Femur (tissue), 1 donor: ENCODE measurements at regions not wholly inside any gene's neighbourhood (a gene's known extent, or its start where the extent isn't known, plus 50 kb on each side); places are given as distances from the start of the nearest gene placed in this dataset.

Experiments used
- DNase-seq: peaks from one replicate; pipeline ENCODE4 v3.0.0-alpha.2; 2017

DNA sequence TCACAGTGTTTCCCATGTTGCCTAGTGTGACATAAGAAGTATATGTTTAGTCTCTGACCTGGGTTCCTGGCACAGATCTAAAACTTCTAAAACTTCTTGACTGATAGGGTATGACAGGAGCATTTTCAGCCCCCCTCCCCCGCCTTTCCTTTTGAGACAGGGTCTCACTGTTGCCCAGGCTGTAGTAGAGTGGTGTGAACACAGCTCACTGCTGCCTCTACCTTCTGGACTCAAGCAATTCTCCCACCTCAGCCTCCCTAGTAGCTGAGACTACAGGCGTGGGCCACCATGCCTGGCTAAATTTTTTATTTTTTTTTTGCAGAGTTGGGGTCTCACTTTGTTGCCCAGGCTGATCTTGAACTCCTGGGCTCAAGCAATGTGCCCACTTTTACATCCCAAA, 421.1 kb upstream of the RGS6 start:
- no peak for DNase-seq

DNA sequence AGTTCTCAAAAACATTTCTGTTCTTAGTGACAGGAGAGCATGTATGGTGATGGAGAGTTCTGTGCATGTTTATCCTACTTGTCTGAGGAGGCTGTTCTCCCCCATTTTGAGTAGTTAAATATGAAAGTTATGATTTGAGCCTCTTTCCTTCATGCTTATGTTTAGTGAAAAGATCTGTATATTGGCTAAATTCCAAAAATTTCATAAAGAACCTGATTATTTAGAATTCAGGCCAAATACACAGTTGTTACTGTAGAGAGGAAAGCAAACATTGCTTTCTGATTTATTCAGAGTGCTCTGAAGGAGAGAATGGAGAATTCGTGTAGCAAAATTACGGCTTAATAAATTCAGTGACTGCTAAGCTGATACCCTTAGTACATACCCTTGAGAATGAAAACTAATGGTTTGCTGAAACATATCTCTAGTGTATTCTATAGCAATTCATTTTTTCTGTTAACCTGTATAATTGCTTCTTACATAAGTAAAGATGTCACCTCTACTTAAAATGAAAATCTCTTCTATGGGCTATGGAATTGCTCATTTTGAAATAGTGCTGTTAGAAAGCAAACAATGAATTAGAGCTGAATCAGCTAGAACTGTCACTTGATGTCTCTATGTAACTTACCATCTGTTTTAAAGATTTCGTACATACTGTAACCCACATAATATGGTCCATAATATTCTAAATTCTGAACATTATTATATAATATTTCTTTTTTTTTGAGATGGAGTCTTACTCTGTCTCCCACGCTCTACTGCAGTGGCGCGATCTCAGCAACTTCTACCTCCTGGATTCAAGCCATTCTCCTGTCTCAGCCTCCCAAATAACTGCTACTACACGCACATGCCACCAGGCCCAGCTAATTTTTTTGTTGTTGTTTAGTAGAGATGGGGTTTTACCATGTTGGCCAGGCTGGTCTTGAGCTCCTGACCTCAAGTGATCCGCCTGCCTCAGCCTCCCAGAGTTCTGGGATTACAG, 417.0 kb upstream of the RGS6 start:
- DNase-seq = no peak

DNA sequence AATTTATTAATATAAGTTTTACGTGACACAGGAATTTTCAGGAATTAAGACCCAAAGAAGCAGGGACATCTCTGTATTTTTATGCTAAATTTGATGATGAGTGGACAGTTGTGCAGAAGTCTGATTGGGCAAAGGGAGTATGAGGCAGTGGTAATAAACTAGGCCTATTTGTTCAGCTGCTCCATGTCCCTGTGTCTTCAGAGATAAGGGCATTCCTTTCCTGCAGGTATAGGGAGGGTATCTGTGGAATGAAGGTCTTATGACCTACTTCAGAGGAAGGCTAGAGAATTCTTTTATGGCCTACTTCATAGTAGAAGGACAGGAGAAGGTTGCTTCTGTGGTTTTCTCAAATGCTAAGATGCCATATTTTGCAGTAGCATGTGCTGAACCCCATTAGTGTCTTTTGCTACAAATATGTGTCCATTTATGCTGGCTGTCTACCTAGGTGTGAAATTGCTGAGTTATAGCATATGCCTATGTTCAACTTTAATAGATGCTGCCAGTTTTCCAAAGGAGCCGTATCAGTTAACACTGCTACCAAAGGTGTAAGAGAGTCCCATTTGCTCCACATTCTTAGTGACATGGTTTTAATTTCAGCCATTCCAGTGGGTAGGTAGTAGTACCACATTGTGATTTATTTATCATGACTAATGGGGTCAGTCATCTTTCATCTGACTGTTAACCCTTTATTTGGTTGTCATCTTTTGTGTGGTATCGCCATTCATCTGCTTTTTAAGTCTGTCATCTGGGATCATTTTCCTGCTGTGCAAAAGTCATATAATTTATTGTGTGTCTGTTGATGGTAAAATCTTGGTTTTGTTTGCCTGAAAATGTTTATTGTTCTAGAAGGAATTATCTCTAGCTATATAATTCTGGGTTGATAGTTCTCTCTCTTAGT, 410.7 kb upstream of the RGS6 start:
- no peak for DNase-seq

DNA sequence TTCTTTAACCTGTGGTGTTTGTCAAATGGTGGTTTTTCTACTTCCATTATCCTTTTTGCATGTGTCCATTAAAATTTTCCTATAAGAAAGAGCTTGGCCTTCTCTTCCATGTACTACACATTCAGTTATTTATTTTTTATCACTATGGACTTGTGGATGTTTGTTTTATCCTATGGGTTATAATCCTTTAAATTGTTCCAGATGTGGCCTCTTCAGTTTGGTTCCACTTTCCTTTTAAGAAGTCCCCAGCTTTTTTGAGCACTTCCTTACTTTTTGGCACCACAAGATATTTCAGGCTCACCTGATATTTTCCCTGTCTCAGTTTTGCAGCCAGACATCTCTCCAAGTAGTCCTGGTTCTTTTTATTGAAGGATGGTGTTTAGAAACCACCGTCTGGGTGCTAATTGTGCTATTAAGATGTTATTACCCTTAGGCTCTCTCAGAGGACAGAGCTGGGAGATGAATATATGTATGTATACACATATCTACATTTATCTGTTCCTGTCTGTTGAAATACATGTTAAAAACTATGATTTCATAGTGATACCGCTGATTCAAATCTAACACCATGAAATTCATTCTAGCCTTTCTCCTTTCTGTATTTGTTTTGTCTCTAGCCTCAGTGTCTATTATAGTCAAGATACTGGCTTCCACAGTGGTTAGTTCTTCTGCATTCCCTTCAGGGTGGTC, 408.5 kb upstream of the RGS6 start:
- no peak for DNase-seq

DNA sequence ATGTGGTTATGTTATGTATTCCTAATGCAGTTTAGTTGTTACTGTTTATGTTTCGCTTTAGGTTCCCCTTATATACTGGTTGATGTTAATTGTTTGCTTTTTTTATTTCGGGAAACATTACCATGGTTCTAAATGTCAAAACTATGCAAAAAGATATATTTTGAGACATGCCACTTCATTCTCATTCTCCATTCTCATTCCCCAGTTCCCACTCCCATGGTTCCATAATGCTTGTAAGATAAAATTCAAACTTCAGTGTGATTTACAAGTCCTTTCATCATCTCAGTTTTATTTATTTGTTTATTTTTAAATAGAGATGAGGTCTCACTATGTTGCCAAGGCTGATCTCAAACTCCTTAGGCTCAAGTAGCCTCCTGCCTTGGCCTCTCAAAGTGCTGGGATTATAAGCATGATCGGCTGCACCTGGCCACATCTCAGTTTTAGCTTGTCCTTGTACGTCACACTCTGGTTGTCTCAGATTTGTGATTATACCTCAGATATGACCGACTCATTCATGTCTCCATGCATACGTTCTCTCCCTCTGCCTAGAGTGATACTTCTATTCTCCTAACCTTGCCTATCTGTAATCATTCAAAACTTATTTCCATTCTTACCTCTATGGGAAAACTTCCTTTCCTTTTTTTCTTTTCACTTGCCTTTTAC, 407.8 kb upstream of the RGS6 start:
- DNase-seq = no peak

DNA sequence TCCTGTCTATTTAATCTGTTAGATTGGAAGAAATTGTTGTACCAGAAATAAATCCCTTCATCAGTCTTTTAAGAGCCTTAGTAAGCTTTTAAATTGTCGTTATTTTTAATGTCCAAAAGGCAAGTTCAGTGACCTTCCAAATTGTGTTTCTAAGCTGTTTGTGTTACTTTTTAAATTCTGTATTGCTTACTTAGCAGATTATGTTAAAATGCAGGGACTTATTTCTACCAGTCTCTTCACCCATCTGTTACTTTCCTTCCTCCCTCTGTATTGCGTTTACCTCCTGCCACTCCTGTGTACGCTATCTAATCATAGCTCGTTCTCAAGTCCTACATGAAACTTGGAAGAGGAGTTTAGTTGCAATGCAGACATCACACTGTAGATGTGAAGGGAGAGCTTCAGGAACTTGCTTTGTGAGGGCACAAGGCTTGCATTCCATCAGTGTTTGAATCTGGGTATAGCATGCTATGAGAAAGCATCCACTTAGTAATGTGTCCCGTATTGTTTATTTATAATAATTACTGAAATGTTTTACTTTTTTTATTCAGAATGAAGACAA, 406.5 kb upstream of the RGS6 start:
- DNase-seq = no peak

DNA sequence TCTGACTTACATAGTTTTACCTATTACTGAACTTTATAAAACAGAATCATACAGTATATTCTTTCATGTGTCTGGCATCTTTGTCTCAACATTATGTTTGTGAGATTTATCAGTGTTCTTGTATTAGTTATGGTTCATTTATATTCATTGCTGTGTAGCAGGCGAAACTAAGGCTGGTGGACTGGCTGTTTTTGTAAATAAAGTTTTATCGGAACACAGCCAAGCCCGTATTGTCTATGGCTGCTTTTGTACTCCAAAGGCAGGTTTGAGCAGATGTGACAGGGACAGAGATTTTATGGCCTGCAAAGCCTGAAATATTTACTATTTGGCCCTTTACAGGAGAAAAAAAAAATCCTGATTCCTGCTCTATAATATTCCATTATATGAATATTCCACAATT, 405.8 kb upstream of the RGS6 start:
- no peak for DNase-seq

DNA sequence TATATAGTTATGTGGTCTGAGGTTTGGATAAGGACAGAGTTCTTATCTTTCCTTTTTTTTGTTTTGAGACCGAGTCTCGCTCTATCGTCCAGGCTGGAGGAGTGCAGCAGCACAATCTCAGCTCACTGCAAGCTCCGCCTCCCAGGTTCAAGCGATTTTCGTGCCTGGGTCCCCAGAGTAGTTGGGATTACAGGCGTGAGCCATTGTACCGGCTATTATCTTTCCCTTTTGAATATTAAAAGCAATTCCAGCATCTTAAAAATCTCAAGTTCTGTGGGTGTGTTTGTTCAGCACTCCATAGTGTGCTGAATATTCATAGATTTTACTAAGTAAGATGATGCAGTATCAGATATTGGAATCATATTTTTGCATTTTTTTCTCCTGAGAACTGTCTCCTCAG, 404.4 kb upstream of the RGS6 start:
- DNase-seq = no peak

DNA sequence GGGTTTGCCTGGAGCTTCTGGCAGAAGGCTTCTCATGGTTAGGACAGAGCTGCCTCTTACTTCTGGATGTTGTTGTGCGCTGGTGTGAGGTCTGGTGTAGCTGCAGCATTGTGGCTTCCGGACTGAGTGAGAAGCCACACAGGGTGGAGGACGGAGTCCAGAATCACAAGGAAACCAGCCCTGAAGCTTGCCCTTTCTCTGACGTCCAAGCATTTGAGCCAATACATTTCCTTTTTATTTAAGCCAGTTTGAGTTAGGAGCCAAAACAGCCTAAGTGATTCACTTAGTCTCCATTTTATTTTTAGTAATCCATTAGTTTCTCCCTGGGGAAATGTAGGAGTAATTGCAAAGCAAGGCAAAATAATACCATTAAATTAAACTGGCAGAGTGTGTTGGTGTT, 402.4 kb upstream of the RGS6 start:
- peak; percentile 84 for DNase-seq

DNA sequence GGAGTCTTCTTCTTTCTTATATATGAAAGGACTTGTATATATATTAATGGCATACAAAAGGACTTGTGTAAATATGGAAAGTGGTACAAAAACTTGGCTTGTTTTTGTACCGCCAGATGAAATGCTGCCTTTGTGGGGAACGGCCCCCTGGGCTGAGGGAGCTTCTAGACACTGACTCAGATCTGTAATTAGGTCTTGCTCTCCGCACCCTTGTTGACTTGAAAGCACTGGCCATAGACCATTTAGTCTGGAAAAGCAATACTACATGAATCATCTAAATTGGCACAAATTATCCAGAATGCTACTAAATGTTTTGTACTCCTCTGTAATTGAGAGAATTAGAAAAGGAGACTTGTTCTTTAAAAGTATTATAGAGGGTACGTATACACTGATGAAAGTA, 399.9 kb upstream of the RGS6 start:
- DNase-seq = peak; percentile 40

DNA sequence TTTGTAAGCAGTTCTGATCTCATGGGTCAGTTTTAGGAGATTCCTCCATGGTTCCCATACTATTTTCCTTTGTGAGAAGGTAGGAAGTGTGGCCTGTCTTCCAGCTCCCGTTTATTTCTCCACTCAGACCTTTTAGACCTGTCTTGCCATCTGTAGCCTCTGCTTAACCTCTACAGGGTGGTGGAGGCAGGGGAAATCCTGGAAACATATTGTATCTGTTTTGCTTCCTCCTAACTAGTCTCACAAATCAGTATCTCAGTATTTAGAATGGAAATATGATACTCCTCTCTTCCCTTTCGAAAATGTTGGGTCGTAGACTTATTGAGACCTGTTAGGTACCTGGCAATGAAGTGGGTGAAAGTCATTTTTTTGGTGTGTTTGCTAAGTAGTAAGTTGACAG, 399.4 kb upstream of the RGS6 start:
- DNase-seq = no peak

DNA sequence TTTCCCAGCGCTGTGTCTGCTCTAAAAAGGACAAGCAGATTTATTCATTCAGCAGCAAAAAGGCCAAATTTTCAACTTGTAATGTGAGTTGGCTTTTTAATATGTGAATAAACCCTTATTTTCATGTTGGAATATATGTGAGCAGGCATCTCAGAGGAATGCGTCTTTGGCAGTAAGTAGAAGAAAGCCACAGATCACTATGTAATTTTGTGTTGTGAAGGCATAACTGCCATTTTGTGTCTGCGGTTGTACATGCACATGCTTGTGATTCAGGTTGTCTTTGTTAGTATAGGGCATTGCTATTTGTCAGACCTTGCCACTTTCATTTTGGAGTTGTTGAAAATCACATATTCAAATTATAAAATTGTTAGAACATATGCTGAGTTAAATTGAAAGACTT, 398.8 kb upstream of the RGS6 start:
- DNase-seq = peak; percentile 34

DNA sequence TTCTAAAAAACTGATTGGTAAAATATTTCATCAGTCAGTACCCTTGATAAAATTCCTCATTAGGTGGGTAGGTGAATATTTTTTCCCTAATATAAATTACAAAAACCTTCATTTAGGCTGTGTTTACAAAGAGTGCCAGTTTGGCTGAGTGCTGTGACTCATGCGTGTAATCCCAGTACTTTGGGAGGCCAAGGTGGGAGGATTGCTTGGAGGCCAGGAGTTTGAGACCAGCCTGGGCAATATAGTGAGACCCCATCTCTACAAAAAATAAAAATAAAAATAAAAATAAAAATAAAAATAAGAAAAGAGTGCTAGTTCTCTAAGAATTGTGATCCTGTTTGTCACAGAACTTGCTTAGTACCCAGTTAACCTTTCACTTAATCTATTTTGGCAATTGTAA, 398.4 kb upstream of the RGS6 start:
- DNase-seq = no peak

DNA sequence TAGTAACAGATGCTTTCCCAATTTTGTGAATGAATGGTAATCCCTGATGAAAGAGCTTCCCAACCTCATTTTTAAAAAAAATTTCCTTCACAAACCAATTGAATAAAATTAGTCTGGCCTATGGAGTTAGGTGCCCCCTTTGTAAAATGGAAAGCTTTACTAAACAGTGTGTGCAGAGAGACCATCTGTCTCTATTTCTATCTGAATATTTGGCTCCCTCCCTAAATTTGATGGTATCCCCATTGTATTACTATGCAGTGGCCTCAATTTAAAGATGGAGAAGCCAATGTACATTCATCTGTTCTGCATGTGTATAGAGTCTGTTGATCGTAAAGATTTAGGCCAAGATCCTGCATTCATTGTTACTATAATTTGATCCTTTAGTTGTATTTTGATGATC, 397.7 kb upstream of the RGS6 start:
- no peak for DNase-seq

DNA sequence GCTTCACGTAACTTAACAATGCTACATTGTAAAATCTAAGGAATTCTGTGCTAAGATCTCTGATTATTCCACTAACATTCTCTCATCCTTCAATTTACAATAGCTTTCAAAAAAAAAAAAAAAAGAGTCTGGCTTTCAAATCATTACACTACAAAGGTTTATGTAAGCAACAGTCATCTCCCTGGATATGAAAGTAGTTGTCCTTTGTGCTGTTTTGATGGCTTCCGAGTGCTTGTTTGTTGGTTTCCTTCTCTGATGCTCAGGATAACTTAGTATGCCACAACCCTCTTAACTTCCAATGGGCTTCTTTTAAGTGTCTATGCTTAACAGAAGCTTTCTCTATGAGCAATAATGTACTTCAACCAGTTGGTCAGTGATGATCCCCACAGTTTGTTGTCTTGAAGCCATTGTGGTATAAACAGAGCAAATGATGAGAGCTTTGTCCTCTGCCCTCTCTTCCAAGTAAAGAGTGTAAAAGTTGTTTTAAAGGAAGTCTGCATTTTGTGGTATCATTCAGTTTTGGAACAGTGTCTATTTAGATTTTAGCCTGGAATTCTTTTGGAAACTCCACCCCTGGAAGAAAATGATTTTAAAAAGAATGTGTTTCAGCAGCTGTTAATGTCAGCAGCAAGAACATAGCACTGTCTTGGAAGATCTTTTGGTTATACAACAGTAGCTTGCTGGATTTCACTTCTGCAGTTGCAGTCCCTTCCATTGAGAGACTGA, 396.1 kb upstream of the RGS6 start:
- no peak for DNase-seq

DNA sequence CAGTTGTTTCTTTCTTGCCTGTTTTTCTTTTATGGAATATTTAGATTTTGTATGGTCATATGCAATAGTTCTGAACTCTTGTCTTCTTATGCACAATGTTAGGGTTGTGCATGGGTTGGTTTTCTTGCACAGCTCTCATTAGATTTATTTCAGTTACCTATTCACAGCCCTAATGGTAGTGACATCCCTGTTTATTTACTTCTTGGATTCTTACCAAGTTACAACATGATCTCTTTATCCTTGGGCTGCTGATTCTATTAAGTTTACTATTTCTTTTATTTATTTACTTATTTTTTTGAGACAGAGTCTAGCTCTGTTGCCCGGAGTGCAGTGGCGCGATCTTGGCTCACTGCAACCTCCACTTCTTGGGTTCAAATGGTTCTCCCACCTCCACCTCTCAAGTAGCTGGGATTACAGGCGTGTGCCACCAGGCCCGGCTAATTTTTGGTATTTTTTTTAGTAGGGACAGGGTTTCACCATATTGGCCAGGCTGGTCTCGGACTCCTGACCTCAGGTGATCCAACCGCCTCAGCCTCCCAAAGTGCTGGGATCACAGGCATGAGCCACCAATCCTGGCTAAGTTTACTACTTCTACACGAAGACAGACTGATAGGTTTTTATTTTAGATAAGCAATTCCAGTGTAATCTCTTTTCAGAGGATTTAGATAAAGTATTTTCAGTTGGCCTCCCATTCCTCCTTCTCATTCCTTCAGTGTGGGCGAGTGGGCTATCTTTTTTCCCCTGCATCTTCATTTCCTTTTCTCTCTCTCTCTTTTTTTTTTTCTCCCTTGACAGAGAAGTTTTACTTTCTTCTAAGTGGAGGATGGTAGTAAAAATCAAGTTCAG, 395.1 kb upstream of the RGS6 start:
- DNase-seq = no peak

DNA sequence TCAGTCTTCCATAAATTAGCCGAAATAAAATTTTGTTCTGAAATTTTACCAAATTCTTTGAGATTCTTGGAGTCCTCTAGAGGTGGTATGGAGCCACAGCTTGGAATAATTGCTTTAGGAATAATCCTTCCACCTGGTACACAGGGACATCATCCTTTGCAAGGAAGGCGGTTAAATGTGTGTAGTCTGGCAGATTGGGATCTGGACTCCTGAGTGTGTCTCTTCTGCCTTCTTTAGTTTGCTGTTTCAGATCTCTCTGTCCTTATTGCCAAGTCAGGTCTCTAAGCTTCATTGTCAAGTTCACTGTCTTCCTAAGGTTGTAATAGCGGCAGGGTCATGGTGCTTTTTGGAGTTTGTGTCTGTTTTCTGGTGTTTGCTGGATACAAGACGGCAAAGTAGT, 393.9 kb upstream of the RGS6 start:
- no peak for DNase-seq

DNA sequence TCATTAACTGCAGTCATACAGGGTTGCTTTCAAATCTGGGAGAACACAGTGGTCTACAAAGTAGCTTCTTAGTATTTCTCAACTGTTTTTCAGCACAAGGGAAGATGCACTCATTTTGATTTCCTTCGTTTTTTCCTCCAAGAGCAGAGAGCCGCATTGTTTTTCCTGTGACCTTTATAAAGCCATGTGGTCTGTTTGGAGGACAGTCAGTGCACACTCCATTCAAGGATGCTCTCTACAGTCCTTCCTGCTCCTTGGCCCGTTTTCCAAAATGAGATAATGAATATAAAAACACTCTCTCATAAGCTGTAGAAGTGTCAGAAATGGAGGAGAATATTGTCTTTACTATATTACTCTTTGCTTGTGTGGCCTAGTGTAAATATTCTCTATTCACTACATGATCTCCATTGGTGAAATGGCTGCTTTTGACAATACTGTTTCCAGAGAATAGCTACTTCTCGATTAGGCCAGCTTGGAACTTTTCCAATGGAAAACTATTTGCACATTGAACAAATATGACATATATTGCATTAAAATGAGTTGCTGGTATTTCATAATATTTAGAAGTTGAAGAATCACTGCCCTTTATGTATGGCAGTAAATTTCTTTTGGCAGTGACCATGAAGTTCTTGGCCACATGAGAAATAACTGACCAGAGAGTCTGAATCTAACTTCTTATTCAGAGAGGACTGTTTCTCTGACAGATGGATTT, 393.1 kb upstream of the RGS6 start:
- DNase-seq = no peak

DNA sequence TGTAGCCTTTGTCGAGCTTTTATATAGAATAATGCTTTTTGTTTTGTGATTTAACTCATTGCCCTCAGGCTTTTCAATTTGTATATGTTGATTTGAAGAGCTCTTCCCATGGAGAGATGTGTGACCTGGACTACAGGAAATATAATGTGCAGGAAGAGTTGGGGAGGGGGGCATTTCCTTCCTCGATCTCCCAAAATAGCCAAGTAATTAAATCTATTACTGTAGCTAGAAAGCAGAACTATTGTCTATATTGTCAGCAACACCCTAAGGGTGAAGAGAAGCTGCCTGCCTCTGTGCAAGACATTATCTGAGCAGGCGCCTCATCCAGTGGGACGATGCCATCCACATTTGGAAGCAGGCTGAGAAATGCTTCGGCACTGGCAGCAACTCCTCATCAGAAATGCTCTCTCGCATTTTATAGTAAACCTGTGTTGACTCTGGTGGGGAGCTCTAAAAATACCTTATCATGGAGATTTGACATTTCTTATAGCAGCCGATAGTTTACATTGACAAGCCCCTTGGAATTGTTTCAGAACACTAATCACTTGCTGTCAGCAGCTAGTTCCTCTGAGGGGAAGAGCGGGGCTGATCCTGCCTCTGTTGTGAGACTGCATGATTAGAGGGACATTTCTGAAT, 392.5 kb upstream of the RGS6 start:
- DNase-seq = no peak

DNA sequence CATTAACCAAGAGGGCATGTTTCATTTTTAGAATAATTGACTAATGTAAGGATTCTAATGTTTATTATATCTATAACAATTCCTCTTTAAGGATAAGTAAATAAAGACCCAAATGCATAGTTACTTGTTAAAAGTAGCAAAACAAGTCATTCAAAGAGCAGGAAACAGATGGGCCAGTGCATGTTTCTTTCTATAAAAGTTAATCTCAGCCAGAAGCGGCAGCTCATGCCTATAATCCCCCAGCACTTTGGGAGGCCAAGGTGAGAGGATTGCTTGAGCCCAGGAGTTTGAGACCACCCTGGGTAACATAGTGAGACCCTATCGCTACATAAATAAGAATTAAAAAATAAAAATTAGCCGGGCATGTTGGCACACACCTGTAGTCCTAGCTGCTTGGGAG, 391.0 kb upstream of the RGS6 start:
- no peak for DNase-seq
